Transverse colon (tissue), 4 donors: ENCODE measurements at regions not wholly inside any gene's neighbourhood (a gene's known extent, or its start where the extent isn't known, plus 50 kb on each side); places are given as distances from the start of the nearest gene placed in this dataset.

ENCODE experiments used
- DNase-seq: peaks from one replicate; pipeline ENCODE4 v3.0.0-alpha.2; 2019
- H3K27ac ChIP-seq, 4 donors: fragments of 200-600 bp; sonication (generic); 2 replicates each; pipeline ENCODE4 v1.5.1; 2016 to 2018; ENCODE audit warnings: inconsistent platforms in 4 of 4
- H3K27me3 ChIP-seq: fragments of 200-600 bp; sonication (generic); 2 replicates; pipeline ENCODE4 v1.5.1; 2017; ENCODE audit warnings: inconsistent platforms
- H3K36me3 ChIP-seq, 4 donors: fragments of 200-600 bp; sonication (generic); 2 replicates each; pipeline ENCODE4 v1.5.1; 2017 to 2019; ENCODE audit warnings: inconsistent platforms in 4 of 4
- H3K4me1 ChIP-seq, 4 donors: fragments of 200-600 bp; sonication (generic); 2 replicates each; pipeline ENCODE4 v1.5.1; 2017 to 2020; ENCODE audit warnings: inconsistent platforms in 4 of 4
- H3K4me3 ChIP-seq, 4 donors: fragments of 200-600 bp; sonication (generic); 1 replicate in 1 of 4; 2 replicates in 3 of 4; pipeline versions ENCODE4 v1.5.1 to v1.6.1; 2017 to 2019; ENCODE audit warnings: inconsistent platforms in 4 of 4
- H3K9me3 ChIP-seq, 2 donors: fragments of 200-600 bp; sonication (generic); 2 replicates each; pipeline ENCODE4 v1.5.1; 2017 to 2019; ENCODE audit warnings: inconsistent platforms in 2 of 2
- EP300 ChIP-seq: sonication (generic); formaldehyde crosslinking; IDR thresholded peaks from one replicate; pipeline ENCODE4 v1.6.1; 2017; ENCODE audit warnings: antibody characterized with exemption, low read depth
- POLR2A ChIP-seq: fragments of 450-650 bp; IDR thresholded peaks from one replicate; pipeline ENCODE4 v1.6.1; 2016; ENCODE audit warnings: antibody characterized with exemption, mild to moderate bottlenecking, moderate library complexity
- POLR2AphosphoS5 ChIP-seq, 3 donors: sonication (generic); formaldehyde crosslinking; IDR thresholded peaks; one replicate each; pipeline ENCODE4 v1.6.1; 2016; ENCODE audit warnings: antibody characterized with exemption in 3 of 3
- WGBS, 2 donors: methylation state at CpG; one replicate each; pipeline ENCODE4 v1.1.5; 2018; ENCODE audit warnings: low coverage in 1 of 2; 5-methylcytosine and 5-hydroxymethylcytosine counted together
- in situ Hi-C, 4 donors: fragments of 200-750 bp; cut with MboI; loops; one replicate each; pipeline versions ENCODE4 v1.15.0 to v1.15.1; 2017; ENCODE audit warnings: low sequenced_read_pairs in 3 of 4, low pct_ligation_motif_present in 1 of 4, low pct_unique_long_range_greater_than_20kb in 1 of 4
- intact Hi-C: fragments of 100-400 bp; cut with DNase I; formaldehyde crosslinking; loops from one replicate; pipeline ENCODE4 v1.15.1; 2023; ENCODE audit warnings: low total_unique reads
- TF ChIP-seq, protein P1 (sequence below), 5 experiments: fragments of 200-600 bp in 3 of 5; fragments of 450-650 bp in 2 of 5; sonication (generic) in 3 of 5; IDR thresholded peaks; 1 replicate in 2 of 5; 2 replicates in 3 of 5; pipeline ENCODE4 v1.5.1; 2016 to 2017; ENCODE audit warnings: antibody characterized with exemption in 5 of 5, inconsistent platforms in 3 of 5, mild to moderate bottlenecking in 2 of 5, moderate library complexity in 1 of 5

DNA sequence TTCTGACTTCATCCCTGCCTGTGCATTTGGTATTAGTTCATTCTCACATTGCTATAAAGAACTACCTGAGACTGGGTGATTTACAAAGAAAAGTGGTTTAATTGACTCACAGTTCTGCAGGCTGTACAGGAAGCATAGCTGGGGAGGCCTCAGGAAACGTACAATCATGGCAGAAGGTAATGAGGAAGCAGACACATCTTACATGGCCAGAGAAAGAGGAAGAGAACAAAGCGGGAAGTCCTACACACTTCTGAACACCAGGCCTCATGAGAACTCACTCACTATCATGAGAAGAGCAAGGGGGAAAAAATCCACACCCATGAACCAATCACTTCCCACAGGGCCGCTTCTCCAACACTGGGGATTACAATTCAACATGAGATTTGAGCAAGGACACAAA lies 303.9 kb downstream of the CBLN4 start:
- 45 to 68% methylated on average over 2 to 3 of the region's 3 CpGs for WGBS, 2 donors
- Histone ChIP-seq H3K36me3 (no peaks in the 10 kb centered on the region), H3K4me3 (no peak overlapping the region), H3K27ac (no peak overlapping the region), H3K27me3 (no peaks in the 10 kb centered on the region), H3K9me3 (no peaks in the 10 kb centered on the region), H3K4me1 (no peaks in the 10 kb centered on the region)
- DNase-seq, result no peak
- intact Hi-C loops, result no loop called here
- in situ Hi-C loops, result no loop called here
- TF ChIP-seq, protein P1, sequence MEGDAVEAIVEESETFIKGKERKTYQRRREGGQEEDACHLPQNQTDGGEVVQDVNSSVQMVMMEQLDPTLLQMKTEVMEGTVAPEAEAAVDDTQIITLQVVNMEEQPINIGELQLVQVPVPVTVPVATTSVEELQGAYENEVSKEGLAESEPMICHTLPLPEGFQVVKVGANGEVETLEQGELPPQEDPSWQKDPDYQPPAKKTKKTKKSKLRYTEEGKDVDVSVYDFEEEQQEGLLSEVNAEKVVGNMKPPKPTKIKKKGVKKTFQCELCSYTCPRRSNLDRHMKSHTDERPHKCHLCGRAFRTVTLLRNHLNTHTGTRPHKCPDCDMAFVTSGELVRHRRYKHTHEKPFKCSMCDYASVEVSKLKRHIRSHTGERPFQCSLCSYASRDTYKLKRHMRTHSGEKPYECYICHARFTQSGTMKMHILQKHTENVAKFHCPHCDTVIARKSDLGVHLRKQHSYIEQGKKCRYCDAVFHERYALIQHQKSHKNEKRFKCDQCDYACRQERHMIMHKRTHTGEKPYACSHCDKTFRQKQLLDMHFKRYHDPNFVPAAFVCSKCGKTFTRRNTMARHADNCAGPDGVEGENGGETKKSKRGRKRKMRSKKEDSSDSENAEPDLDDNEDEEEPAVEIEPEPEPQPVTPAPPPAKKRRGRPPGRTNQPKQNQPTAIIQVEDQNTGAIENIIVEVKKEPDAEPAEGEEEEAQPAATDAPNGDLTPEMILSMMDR (IDR thresholded peaks at IDR 0.05), result no peak
- TF ChIP-seq POLR2AphosphoS5 (IDR thresholded peaks at IDR 0.05) (no peak), EP300 (no peak), POLR2A (no peak)

DNA sequence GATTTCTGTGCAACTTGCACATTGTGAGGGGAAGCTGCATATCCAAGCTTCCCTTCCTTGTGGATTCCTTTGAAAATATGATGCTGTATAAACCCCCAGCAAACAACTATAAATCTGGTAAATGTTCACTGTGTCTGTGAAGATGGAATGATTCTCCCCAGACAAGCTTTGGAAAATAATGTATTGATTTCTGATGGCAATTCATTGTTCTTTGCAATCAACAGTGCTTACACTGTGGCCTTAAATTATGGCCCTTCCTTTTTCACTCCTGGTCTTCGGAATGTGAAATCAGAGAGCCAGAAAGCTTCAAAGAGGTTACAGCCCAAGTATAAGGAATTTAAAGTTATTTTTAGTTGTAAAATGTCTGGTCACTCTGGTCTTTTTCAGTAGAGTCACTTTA lies 308.8 kb downstream of the CBLN4 start:
- TF ChIP-seq EP300, result no peak
- H3K9me3 ChIP-seq, result no peaks in the 10 kb centered on the region
- no peaks in the 10 kb centered on the region for H3K27me3 ChIP-seq
- DNase-seq, result no peak
- H3K4me3 ChIP-seq, result no peak overlapping the region
- intact Hi-C loops, result no loop called here
- no peaks in the 10 kb centered on the region for H3K36me3 ChIP-seq
- no peaks in the 10 kb centered on the region for H3K4me1 ChIP-seq
- no peak overlapping the region for H3K27ac ChIP-seq
- 44 to 92% methylated on average over 1 of the region's 1 CpG for WGBS, 2 donors
- in situ Hi-C loops, result no loop called here

DNA sequence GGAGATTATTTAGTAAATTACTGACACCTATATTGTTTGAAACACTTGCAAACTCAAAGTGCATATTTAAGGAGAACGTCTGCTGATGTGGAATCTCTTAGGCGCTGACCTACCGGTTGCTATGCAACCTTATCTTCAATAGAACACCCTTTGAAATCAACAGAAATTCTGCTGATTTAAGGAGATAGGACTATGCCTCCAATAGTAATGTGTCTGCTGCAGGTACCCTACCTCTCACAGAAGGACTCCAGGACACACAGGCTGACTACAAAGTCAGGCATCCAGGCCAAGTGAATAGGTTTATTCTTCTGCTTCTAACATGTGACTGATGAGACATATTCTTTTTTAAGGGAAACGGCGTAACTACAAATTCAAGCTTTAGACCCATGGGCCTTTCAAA lies 311.7 kb downstream of the CBLN4 start:
- Histone ChIP-seq H3K4me1 (no peaks in the 10 kb centered on the region), H3K36me3 (no peaks in the 10 kb centered on the region), H3K4me3 (no peak overlapping the region), H3K9me3 (no peaks in the 10 kb centered on the region), H3K27me3 (no peaks in the 10 kb centered on the region), H3K27ac (no peak overlapping the region)
- intact Hi-C loops, result no loop called here
- no peak for DNase-seq
- 61 to 68% methylated on average over 5 of the region's 5 CpGs for WGBS, 2 donors
- in situ Hi-C loops, result no loop called here
- TF ChIP-seq POLR2AphosphoS5 (IDR thresholded peaks at IDR 0.05) (no peak), EP300 (no peak), POLR2A (no peak)
- TF ChIP-seq, protein P1 (IDR thresholded peaks at IDR 0.05), result no peak

DNA sequence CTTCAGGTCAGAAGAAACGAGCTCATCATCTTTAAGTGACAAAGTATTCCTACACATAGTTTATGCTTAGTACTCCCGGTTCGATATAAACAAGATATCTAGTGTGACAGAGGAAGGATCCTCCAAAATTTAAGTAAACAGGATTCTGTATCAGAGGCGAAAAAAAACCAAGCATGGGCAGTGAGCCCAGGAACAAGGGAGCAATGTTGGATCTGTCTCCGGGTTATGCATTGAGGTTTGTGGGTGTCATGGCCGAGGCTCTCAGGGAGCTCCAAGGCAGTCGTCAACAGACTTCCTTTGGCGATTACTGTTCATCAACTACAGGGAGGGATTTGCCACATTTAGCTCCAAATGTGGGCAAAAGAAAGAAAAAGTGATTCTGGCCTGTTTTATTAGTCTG lies 319.5 kb downstream of the CBLN4 start:
- Histone ChIP-seq H3K4me3 (no peak overlapping the region), H3K9me3 (no peaks in the 10 kb centered on the region), H3K36me3 (no peaks in the 10 kb centered on the region), H3K27ac (no peak overlapping the region), H3K4me1 (peaks cover 0 to 15% (median 3%) of the 10 kb centered on the region in 4 donors), H3K27me3 (no peaks in the 10 kb centered on the region)
- 70 to 74% methylated on average over 8 of the region's 8 CpGs for WGBS, 2 donors
- DNase-seq, result no peak
- in situ Hi-C loops, result no loop called here
- intact Hi-C loops, result no loop called here
- TF ChIP-seq POLR2AphosphoS5 (IDR thresholded peaks at IDR 0.05) (no peak), EP300 (no peak)
- TF ChIP-seq, protein P1 (IDR thresholded peaks at IDR 0.05), result no peak

DNA sequence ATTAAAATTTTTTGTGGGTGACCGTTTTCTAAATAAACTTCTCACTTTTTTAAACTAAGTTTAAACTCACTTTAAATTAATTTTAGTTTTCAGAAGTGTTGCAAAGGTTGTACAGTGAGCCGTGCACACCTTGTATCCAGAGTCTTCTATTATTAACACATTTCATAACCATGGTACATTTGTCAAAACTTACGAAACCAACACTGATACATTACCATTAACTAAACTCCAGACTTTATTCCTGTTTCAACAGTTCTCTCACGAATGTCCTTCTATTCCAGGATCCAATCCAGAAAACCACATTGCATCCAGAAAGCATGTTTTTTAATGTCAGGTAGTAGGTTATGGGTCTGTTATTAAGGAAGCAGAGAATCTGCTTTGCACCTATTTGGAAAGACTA lies 319.9 kb downstream of the CBLN4 start:
- peaks cover 0 to 15% (median 3%) of the 10 kb centered on the region in 4 donors for H3K4me1 ChIP-seq
- TF ChIP-seq POLR2A (no peak), EP300 (no peak), POLR2AphosphoS5 (IDR thresholded peaks at IDR 0.05) (no peak)
- TF ChIP-seq, protein P1 (IDR thresholded peaks at IDR 0.05), result no peak
- intact Hi-C loops, result no loop called here

More for the DNA sequence above, 319.9 kb downstream of the CBLN4 start:
- Histone ChIP-seq H3K27me3 (no peaks in the 10 kb centered on the region), H3K27ac (no peak overlapping the region), H3K4me3 (no peak overlapping the region), H3K36me3 (no peaks in the 10 kb centered on the region), H3K9me3 (no peaks in the 10 kb centered on the region)
- in situ Hi-C loops, result no loop called here
- no peak for DNase-seq
- 70% methylated on average over 4 of the region's 4 CpGs for WGBS, 2 donors
